ENCODE measurements at regions not wholly inside any gene's neighbourhood (a gene's known extent, or its start where the extent isn't known, plus 50 kb on each side); places are given as distances from the start of the nearest gene placed in this dataset.

- Histone ChIP-seq H3K4me1 (ENCODE audit: insufficient read depth, low read length) (no peaks in the 10 kb centered on the region), H3K27me3 (ENCODE audit: insufficient read depth, low read length, poor library complexity) (no peaks in the 10 kb centered on the region), H2AFZ (ENCODE audit: low read depth, low read length) (no peak overlapping the region), H3K36me3 (ENCODE audit: insufficient read depth, low read length) (no peaks in the 10 kb centered on the region), H3K4me2 (ENCODE audit: insufficient read depth, low read length) (no peak overlapping the region), H3K9me3 (ENCODE audit: insufficient read depth, low read length, severe bottlenecking) (no peaks in the 10 kb centered on the region), H3K4me3 (ENCODE audit: low read depth in 1 of 2, low read length in 2 of 2) (no peak overlapping the region), H3K27ac (ENCODE audit: low read length) (no peak overlapping the region), H4K20me1 (ENCODE audit: insufficient read depth, low read length) (no peaks in the 10 kb centered on the region), H3K9ac (ENCODE audit: low read depth, low read length) (no peak overlapping the region), H3K79me2 (ENCODE audit: insufficient read depth, low read length) (no peaks in the 10 kb centered on the region)
- DNase-seq: no peak
- ATAC-seq (ENCODE audit: insufficient read depth, low read depth): no peak
- TF ChIP-seq CTCF (IDR thresholded peaks at IDR 0.05; ENCODE audit: borderline replicate concordance, extremely low read depth, low read length, poor library complexity, severe bottlenecking) (no peak), EZH2 (IDR thresholded peaks at IDR 0.05; ENCODE audit: borderline replicate concordance, low read depth, low read length, severe bottlenecking) (no peak)
Measured at GRCh38 chr9:1298046-1298445, 247.9 kb downstream of the DMRT2 start.

- no peak for DNase-seq
- Histone ChIP-seq H3K36me3 (ENCODE audit: insufficient read depth, low read length) (no peaks in the 10 kb centered on the region), H3K27ac (ENCODE audit: low read length) (no peak overlapping the region), H3K27me3 (ENCODE audit: insufficient read depth, low read length, poor library complexity) (no peaks in the 10 kb centered on the region), H3K9me3 (ENCODE audit: insufficient read depth, low read length, severe bottlenecking) (no peaks in the 10 kb centered on the region), H3K4me1 (ENCODE audit: insufficient read depth, low read length) (no peaks in the 10 kb centered on the region), H3K4me3 (ENCODE audit: low read depth in 1 of 2, low read length in 2 of 2) (no peak overlapping the region), H3K4me2 (ENCODE audit: insufficient read depth, low read length) (no peak overlapping the region), H4K20me1 (ENCODE audit: insufficient read depth, low read length) (no peaks in the 10 kb centered on the region), H3K79me2 (ENCODE audit: insufficient read depth, low read length) (no peaks in the 10 kb centered on the region), H3K9ac (ENCODE audit: low read depth, low read length) (no peak overlapping the region), H2AFZ (ENCODE audit: low read depth, low read length) (no peak overlapping the region)
- TF ChIP-seq CTCF (IDR thresholded peaks at IDR 0.05; ENCODE audit: borderline replicate concordance, extremely low read depth, low read length, poor library complexity, severe bottlenecking) (no peak), EZH2 (IDR thresholded peaks at IDR 0.05; ENCODE audit: borderline replicate concordance, low read depth, low read length, severe bottlenecking) (no peak)
- no peak for ATAC-seq (ENCODE audit: insufficient read depth, low read depth)
Measured at GRCh38 chr9:1300941-1301340, 250.8 kb downstream of the DMRT2 start.

- DNase-seq (no peak), ATAC-seq (ENCODE audit: insufficient read depth, low read depth) (no peak)
- Histone ChIP-seq H3K4me2 (ENCODE audit: insufficient read depth, low read length) (no peak overlapping the region), H3K4me1 (ENCODE audit: insufficient read depth, low read length) (no peaks in the 10 kb centered on the region), H3K27ac (ENCODE audit: low read length) (no peak overlapping the region), H2AFZ (ENCODE audit: low read depth, low read length) (no peak overlapping the region), H3K9me3 (ENCODE audit: insufficient read depth, low read length, severe bottlenecking) (no peaks in the 10 kb centered on the region), H3K4me3 (ENCODE audit: low read depth in 1 of 2, low read length in 2 of 2) (no peak overlapping the region), H4K20me1 (ENCODE audit: insufficient read depth, low read length) (no peaks in the 10 kb centered on the region), H3K9ac (ENCODE audit: low read depth, low read length) (no peak overlapping the region), H3K36me3 (ENCODE audit: insufficient read depth, low read length) (no peaks in the 10 kb centered on the region), H3K79me2 (ENCODE audit: insufficient read depth, low read length) (no peaks in the 10 kb centered on the region), H3K27me3 (ENCODE audit: insufficient read depth, low read length, poor library complexity) (no peaks in the 10 kb centered on the region)
- no peak for TF ChIP-seq EZH2 (IDR thresholded peaks at IDR 0.05; ENCODE audit: borderline replicate concordance, low read depth, low read length, severe bottlenecking)
- TF ChIP-seq CTCF (IDR thresholded peaks at IDR 0.05; ENCODE audit: borderline replicate concordance, extremely low read depth, low read length, poor library complexity, severe bottlenecking): no peak
Measured at GRCh38 chr9:1303932-1304331, 253.8 kb downstream of the DMRT2 start.

- Histone ChIP-seq H3K9me3 (ENCODE audit: insufficient read depth, low read length, severe bottlenecking) (no peaks in the 10 kb centered on the region), H3K36me3 (ENCODE audit: insufficient read depth, low read length) (no peaks in the 10 kb centered on the region), H3K4me3 (ENCODE audit: low read depth in 1 of 2, low read length in 2 of 2) (no peak overlapping the region), H3K27me3 (ENCODE audit: insufficient read depth, low read length, poor library complexity) (no peaks in the 10 kb centered on the region), H4K20me1 (ENCODE audit: insufficient read depth, low read length) (no peaks in the 10 kb centered on the region), H2AFZ (ENCODE audit: low read depth, low read length) (no peak overlapping the region), H3K27ac (ENCODE audit: low read length) (no peak overlapping the region), H3K4me1 (ENCODE audit: insufficient read depth, low read length) (no peaks in the 10 kb centered on the region), H3K79me2 (ENCODE audit: insufficient read depth, low read length) (no peaks in the 10 kb centered on the region), H3K4me2 (ENCODE audit: insufficient read depth, low read length) (no peak overlapping the region), H3K9ac (ENCODE audit: low read depth, low read length) (no peak overlapping the region)
- ATAC-seq (ENCODE audit: insufficient read depth, low read depth): no peak
- DNase-seq: no peak
- no peak for TF ChIP-seq CTCF (IDR thresholded peaks at IDR 0.05; ENCODE audit: borderline replicate concordance, extremely low read depth, low read length, poor library complexity, severe bottlenecking)
- no peak for TF ChIP-seq EZH2 (IDR thresholded peaks at IDR 0.05; ENCODE audit: borderline replicate concordance, low read depth, low read length, severe bottlenecking)
Measured at GRCh38 chr9:1311462-1312042, 261.4 kb downstream of the DMRT2 start.

All from DND-41 (cell line).